ENCODE measurements at regions not wholly inside any gene's neighbourhood (a gene's known extent, or its start where the extent isn't known, plus 50 kb on each side); places are given as distances from the start of the nearest gene placed in this dataset.

DNA sequence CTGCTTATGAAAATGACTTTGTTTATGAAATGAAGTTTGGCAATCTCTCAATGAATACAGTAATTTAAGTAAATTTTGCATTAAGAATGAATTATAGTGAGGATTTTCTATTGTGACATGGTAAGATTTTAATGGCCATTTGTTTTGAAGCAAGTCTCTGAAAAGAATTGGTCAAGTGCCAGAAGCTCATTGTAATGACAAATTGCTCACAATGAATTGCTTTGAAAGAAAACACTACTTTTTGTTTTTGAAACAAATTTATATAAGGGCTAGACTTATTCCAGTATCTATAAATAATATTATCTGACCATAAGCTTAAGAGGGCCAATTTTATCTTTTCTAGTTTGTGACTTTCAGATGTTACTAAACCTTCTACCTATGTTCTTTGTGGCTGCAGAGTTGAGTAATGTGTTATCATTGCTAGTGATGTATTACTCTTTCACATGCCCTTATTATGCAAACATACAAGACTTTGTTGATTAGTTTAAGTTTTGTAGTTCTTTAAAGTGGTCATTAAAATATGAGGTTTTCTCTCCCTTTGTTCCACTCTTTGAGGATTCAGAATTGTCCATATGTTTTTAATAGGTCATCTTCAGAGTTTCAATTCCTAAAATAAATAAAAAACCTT, 93.0 kb upstream of the ZNF608 start:
- no peak for DNase-seq (ENCODE audit: extremely low read depth, low read depth)

DNA sequence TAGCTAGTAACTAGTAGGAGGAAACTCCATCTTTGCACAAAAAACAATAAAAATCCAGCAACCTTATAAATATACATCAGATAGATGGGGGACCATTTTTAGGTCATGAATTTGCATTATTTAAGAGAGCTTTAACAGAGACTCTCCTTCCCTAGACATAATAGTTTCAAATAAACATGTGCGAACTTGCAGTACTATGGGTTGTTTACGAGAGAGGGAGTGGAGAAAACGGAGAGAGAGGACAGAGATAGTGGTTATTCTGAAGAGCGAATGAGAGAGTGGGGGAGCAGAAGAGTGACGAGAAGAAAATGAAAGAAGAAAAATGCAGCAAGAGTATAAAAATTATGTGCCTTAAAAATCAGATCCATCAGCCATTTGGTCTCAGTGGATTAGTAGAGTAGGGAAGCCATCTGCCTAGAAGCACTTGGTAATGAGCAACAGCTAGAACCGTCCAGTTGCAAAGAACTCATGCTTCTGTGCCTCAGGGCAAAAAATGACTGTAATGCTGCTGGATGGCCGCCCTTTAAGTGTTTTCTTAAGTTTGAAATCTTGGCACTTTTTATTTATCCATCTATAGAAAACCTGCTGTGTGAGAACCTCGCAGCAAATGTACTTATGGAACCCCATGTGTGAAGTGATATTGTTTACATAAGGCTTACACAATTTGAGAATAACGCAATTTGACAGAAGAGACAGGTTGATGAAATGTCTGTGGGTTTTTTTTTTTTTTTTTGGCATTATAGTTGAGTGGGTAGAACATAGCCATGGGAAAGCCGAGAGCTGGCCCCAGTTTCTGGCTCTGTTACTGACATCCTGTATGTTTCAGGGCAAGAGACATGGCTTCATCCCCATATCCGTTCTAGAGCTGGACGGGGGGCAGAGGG, 95.6 kb upstream of the ZNF608 start:
- TF ChIP-seq, protein P1, sequence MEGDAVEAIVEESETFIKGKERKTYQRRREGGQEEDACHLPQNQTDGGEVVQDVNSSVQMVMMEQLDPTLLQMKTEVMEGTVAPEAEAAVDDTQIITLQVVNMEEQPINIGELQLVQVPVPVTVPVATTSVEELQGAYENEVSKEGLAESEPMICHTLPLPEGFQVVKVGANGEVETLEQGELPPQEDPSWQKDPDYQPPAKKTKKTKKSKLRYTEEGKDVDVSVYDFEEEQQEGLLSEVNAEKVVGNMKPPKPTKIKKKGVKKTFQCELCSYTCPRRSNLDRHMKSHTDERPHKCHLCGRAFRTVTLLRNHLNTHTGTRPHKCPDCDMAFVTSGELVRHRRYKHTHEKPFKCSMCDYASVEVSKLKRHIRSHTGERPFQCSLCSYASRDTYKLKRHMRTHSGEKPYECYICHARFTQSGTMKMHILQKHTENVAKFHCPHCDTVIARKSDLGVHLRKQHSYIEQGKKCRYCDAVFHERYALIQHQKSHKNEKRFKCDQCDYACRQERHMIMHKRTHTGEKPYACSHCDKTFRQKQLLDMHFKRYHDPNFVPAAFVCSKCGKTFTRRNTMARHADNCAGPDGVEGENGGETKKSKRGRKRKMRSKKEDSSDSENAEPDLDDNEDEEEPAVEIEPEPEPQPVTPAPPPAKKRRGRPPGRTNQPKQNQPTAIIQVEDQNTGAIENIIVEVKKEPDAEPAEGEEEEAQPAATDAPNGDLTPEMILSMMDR (IDR thresholded peaks at IDR 0.05; ENCODE audit: low read depth, low read length) = no peak
- DNase-seq (ENCODE audit: extremely low read depth, low read depth) = peak; percentile 25

More for the DNA sequence above, 93.0 kb upstream of the ZNF608 start:
- TF ChIP-seq, protein P1 (IDR thresholded peaks at IDR 0.05; ENCODE audit: low read depth, low read length) = no peak

DNA sequence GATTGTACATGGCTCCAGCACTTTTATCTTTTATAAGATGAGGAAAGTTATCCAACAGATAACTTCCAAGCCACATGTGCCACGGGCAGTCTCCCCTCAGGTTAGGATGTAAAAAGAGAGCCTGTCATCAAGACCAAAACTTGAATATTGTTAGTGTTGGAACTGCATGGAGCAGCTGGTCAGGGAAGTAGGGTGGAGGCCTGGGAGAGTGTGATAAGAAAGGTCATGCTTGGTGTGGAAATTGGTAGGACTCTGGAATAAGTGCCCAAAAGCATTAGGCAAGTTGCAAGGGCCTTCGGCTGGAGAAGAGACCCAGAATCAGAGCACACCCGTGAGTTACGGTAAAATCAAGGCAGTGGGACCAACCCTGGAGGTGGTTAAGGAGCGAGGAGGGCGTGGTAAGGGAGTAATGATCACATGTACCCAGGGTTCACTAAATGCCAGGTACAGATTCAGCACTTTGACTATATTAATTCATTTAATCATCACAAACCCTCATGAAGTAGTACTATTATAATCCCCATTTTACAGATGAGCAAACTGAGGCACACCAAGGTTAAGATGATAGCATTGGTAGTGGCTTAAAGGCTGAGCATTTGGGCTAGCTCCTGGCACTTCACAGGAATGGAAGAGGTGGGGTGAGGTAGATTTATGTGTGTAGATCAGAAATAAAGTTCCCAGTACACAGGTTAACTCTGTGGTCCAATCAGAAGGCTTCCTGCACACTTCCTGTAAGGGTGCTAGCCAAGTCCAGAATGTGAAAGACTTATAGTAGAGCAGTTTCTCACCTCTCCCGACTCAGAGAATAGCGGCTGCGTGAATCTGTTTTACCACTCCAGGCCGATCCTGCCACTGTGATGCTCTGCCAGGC, 96.5 kb upstream of the ZNF608 start:
- DNase-seq (ENCODE audit: extremely low read depth, low read depth) = no peak
- TF ChIP-seq, protein P1 (IDR thresholded peaks at IDR 0.05; ENCODE audit: low read depth, low read length) = no peak

DNA sequence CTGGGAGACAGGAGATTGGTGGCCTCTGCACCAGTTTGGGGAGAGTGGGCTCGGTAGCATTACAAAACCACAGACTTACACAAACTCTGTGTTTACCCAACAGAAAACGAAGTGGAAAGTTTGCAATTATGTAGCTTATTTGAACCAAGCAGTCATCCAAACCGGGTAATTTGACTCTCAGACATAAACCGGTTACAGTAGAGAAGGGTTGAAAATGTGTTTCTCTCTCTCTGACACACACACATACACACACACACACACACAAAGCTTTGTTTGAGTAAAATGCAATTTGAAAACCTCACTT, 97.1 kb upstream of the ZNF608 start:
- DNase-seq (ENCODE audit: extremely low read depth, low read depth) = peak; percentile 73
- TF ChIP-seq, protein P1 (IDR thresholded peaks at IDR 0.05; ENCODE audit: low read depth, low read length) = no peak

DNA sequence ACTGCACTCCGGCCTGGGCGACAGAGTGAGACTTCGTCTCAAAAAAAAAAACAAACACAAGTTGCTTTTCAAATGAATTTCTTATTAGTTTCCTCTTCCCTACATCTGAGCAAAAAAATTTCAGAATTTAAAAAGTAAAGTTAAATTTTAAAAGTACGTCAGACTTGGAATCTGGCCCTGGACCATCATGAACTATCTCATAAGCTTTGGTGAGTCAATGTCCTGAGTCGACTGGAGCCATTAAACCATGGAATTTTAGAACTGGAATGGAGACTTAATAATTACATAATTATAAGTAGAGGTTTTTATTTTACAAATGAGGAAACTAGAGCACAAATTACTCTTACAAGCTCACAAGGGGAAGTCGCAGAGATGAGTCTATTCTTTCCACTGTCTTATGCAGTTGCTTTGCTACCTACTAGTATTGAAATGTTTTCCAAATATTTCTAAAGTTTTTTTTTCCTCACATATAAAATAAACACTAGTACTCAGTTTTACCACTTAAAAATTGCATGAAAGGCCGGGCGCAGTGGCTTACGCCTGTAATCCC, 98.0 kb upstream of the ZNF608 start:
- DNase-seq (ENCODE audit: extremely low read depth, low read depth) = no peak
- TF ChIP-seq, protein P1 (IDR thresholded peaks at IDR 0.05; ENCODE audit: low read depth, low read length) = no peak

DNA sequence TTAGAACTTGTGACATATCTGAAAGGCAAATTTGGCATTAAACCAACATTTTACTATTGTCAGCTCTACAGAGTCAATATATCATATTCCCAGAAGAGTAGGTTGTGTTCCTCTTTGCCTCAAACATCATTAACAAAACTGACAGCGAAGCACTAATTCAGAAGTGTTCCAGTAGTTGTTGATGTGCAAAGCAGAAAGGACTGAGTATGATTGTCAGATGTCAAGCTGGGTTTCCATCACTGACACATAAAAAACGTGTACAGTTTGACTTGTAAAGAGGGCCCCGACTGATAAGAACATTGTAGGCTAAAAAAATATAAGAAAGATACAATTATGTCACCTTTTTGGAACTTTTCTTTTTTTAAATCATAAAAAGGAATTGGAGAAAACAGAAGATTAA, 101.5 kb upstream of the ZNF608 start:
- TF ChIP-seq, protein P1 (IDR thresholded peaks at IDR 0.05; ENCODE audit: low read depth, low read length) = no peak
- no peak for DNase-seq (ENCODE audit: extremely low read depth, low read depth)

Measured in AG09319 (cell line).